Neural crest cell (in vitro differentiated cells): ENCODE measurements at regions not wholly inside any gene's neighbourhood (a gene's known extent, or its start where the extent isn't known, plus 50 kb on each side); places are given as distances from the start of the nearest gene placed in this dataset.
A peak's percentile ranks its signal among the peaks of the same experiment; 100 is the strongest.

ENCODE experiments used
- DNase-seq: peaks from one replicate; pipeline ENCODE4 v3.0.0; 2021; ENCODE audit warnings: low read depth, mixed read lengths, low spot score
- H3K27ac Mint-ChIP-seq: one replicate; pipeline ENCODE4 v1.8.0; 2021; ENCODE audit warnings: mild to moderate bottlenecking, mixed read lengths; ENCODE audit not compliant: unreplicated experiment
- H3K27me3 Mint-ChIP-seq: 2 replicates; pipeline ENCODE4 v1.8.0; 2021; ENCODE audit warnings: low read depth, mild to moderate bottlenecking, mixed read lengths
- H3K36me3 Mint-ChIP-seq: 2 replicates; pipeline ENCODE4 v1.8.0; 2021; ENCODE audit warnings: low read depth, mild to moderate bottlenecking, mixed read lengths
- H3K4me1 Mint-ChIP-seq: 2 replicates; pipeline ENCODE4 v1.8.0; 2021; ENCODE audit warnings: mixed read lengths
- H3K4me3 Mint-ChIP-seq: one replicate; pipeline ENCODE4 v1.8.0; 2021; ENCODE audit warnings: mild to moderate bottlenecking, mixed read lengths
- H3K9me3 Mint-ChIP-seq: 2 replicates; pipeline ENCODE4 v1.8.0; 2021; ENCODE audit warnings: mixed read lengths
- CTCF ChIP-seq: fragments of 200-600 bp; sonication (generic); conservative IDR thresholded peaks from 2 replicates; pipeline ENCODE4 v1.5.0; 2021; ENCODE audit warnings: antibody characterized with exemption, mild to moderate bottlenecking

DNA sequence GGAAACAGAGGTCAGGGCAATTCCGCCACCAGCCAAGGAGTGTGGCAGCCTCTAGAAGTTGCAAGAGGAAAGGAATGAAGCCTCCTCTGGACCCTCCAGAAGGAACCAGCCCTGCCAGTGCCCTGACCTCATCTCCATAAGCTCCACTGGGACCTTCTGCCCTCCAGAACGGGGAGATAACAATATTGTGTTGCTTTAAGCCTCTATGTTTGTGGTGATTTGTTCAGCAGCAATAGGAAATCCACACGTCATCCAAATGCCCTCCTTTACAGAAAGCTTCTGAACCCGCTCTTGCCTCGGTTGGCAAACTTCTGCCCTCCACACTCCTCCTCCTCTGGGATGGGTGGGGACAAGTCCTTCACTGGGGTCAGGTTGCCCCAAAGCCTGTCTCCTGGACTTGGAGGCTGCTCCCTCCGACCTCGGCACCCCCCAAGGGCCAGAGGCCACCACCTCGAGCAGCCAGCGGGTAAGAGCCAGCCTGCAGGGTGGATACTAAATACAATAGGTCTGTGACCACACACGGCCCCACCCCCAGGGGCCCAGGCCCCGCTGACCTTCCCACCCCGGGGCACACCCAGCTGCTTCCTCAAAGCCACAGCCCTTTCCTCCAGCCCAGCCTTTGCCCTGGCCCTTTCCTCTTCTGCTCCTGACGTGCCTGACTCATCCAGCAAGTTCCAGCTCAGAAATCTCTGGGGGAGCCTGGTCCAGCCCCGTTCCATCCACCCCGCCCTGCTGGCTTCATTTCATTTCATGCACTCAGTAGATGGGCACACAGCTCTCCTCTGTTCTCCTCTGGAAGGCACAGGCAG lies 58.7 kb upstream of the NCOR2 start:
- peak; percentile 59 for DNase-seq
- Mint-ChIP-seq H3K36me3 (no peaks in the 10 kb centered on the region), H3K27ac (peak overlapping the region; percentile 85), H3K9me3 (no peaks in the 10 kb centered on the region), H3K4me3 (peak overlapping the region; percentile 74), H3K4me1 (peaks cover 17% of the 10 kb centered on the region), H3K27me3 (no peaks in the 10 kb centered on the region)
- TF ChIP-seq CTCF: no peak

GRCh38 chr12:124624823-124625222 lies 57.4 kb upstream of the NCOR2 start:
- no peak overlapping the region for H3K4me3 Mint-ChIP-seq
- H3K27ac Mint-ChIP-seq: no peak overlapping the region
- H3K27me3 Mint-ChIP-seq: no peaks in the 10 kb centered on the region
- H3K36me3 Mint-ChIP-seq: no peaks in the 10 kb centered on the region
- no peaks in the 10 kb centered on the region for H3K9me3 Mint-ChIP-seq
- DNase-seq: no peak
- peaks cover 17% of the 10 kb centered on the region for H3K4me1 Mint-ChIP-seq
- no peak for TF ChIP-seq CTCF

DNA sequence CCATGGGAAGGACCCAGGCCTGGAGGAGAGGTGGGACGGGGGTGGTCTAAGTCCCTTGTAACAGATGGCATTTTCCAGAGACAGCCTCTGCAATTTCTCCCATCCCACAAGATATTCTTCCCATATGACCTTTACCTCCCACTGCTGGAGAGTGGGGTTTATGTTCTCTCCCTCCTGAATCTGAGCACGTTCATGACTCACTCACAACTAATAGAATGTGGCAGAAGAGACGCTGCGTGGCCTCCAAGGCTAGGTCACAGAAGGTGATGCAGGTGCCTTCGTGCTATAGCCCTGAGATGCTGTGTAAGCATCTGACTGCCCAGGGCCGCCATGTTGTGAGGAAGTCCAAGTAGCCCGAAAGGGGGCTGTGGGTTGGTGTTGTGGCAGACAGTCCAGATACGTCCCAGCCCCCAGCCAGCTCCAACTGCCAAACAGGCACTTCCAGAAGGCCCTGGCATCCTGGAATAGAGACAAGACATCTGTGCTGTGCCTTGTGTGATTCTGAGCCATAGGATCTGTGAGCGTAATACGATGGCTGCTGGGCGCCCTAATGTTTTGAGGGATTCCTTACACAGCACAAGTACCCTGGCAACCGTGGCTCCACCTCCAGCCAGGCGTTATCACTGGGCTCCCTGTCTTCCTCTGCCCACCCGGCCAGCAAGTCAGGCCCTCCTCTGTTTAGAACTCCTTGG lies 56.1 kb upstream of the NCOR2 start:
- peaks cover 3% of the 10 kb centered on the region for H3K27me3 Mint-ChIP-seq
- H3K4me1 Mint-ChIP-seq: peaks cover 17% of the 10 kb centered on the region
- H3K27ac Mint-ChIP-seq: no peak overlapping the region
- no peak for TF ChIP-seq CTCF
- no peaks in the 10 kb centered on the region for H3K36me3 Mint-ChIP-seq
- H3K4me3 Mint-ChIP-seq: no peak overlapping the region
- peaks cover 4% of the 10 kb centered on the region for H3K9me3 Mint-ChIP-seq
- DNase-seq: no peak

GRCh38 chr12:124622764-124623163 lies 55.4 kb upstream of the NCOR2 start:
- no peaks in the 10 kb centered on the region for H3K36me3 Mint-ChIP-seq
- no peak overlapping the region for H3K27ac Mint-ChIP-seq
- DNase-seq: no peak
- no peak for TF ChIP-seq CTCF
- H3K4me3 Mint-ChIP-seq: no peak overlapping the region
- H3K4me1 Mint-ChIP-seq: peaks cover 13% of the 10 kb centered on the region
- peaks cover 6% of the 10 kb centered on the region for H3K27me3 Mint-ChIP-seq
- H3K9me3 Mint-ChIP-seq: peaks cover 4% of the 10 kb centered on the region

- Mint-ChIP-seq H3K27ac (no peak overlapping the region), H3K9me3 (peaks cover 4% of the 10 kb centered on the region), H3K4me1 (peaks cover 13% of the 10 kb centered on the region), H3K27me3 (peaks cover 6% of the 10 kb centered on the region), H3K36me3 (no peaks in the 10 kb centered on the region), H3K4me3 (no peak overlapping the region)
- TF ChIP-seq CTCF: no peak
- no peak for DNase-seq
Measured at GRCh38 chr12:124622331-124622730, 54.9 kb upstream of the NCOR2 start.
